OCI-LY7 (cell line): ENCODE measurements at regions not wholly inside any gene's neighbourhood (a gene's known extent, or its start where the extent isn't known, plus 50 kb on each side); places are given as distances from the start of the nearest gene placed in this dataset.

Experiments
- BruUV-seq: library from RNA; stranded (reverse); fragments of 400-500 nt; replicated peaks from 2 replicates; lab custom pipeline; 2021; lab: Mats Ljungman, UMichigan
- CTCF ChIA-PET: fragments of 300-600 bp; sonication (Branson Sonifier 250); formaldehyde crosslinking; loops from one replicate; lab custom pipeline; 2022; ENCODE audit warnings: antibody characterized with exemption; ENCODE audit not compliant: unreplicated experiment; lab: Charles Lee
- POLR2A ChIA-PET: fragments of 300-600 bp; sonication (Branson Sonifier 250); formaldehyde crosslinking; loops from one replicate; lab custom pipeline; 2022; ENCODE audit warnings: antibody characterized with exemption; lab: Charles Lee
- DNase-seq: peaks from one replicate; pipeline ENCODE4 v3.0.0-alpha.2; 2015; ENCODE audit warnings: low spot score
- H2AFZ ChIP-seq: fragments of 200-600 bp; sonication (generic), shearing (Covaris generic); 2 replicates; pipeline ENCODE4 v1.6.1; 2014; ENCODE audit warnings: mild to moderate bottlenecking, antibody characterized with exemption, low read length, moderate library complexity
- H3K27ac ChIP-seq: fragments of 200-600 bp; sonication (generic); 2 replicates; pipeline ENCODE4 v1.5.1; 2014; ENCODE audit warnings: mixed run types, low read depth, mild to moderate bottlenecking, moderate library complexity, low read length, inconsistent platforms; ENCODE audit not compliant: poor library complexity, severe bottlenecking
- H3K36me3 ChIP-seq: fragments of 200-600 bp; sonication (generic); 2 replicates; pipeline ENCODE4 v1.6.1; 2014; ENCODE audit warnings: mild to moderate bottlenecking, antibody characterized with exemption, low read length, moderate library complexity, mixed read lengths; ENCODE audit not compliant: insufficient read depth
- H3K4me1 ChIP-seq: fragments of 200-600 bp; sonication (generic); 2 replicates; pipeline ENCODE4 v1.5.1; 2014; ENCODE audit warnings: mild to moderate bottlenecking, low read length; ENCODE audit not compliant: insufficient read depth, poor library complexity, severe bottlenecking
- H3K4me2 ChIP-seq: fragments of 200-600 bp; sonication (generic); 2 replicates; pipeline ENCODE4 v1.6.1; 2014; ENCODE audit warnings: mild to moderate bottlenecking, low read length
- H3K4me3 ChIP-seq: fragments of 200-600 bp; sonication (generic); 2 replicates; pipeline ENCODE4 v1.5.1; 2014; ENCODE audit warnings: mild to moderate bottlenecking, low read depth, low read length; ENCODE audit not compliant: poor library complexity, severe bottlenecking
- H3K79me2 ChIP-seq: fragments of 200-600 bp; sonication (generic); 2 replicates; pipeline ENCODE4 v1.6.1; 2016; ENCODE audit warnings: low read depth, mild to moderate bottlenecking, low read length, moderate library complexity, mixed read lengths; ENCODE audit not compliant: insufficient read depth
- H3K9me2 ChIP-seq: fragments of 200-600 bp; sonication (generic); 2 replicates; pipeline ENCODE4 v1.6.1; 2016; ENCODE audit warnings: mild to moderate bottlenecking, low read length, mixed read lengths; ENCODE audit not compliant: insufficient read depth
- H3K9me3 ChIP-seq: fragments of 200-600 bp; sonication (generic); 2 replicates; pipeline ENCODE4 v1.6.1; 2014; ENCODE audit warnings: mild to moderate bottlenecking, mixed run types, low read length, mixed read lengths
- H4K20me1 ChIP-seq: fragments of 200-600 bp; sonication (generic); 2 replicates; pipeline ENCODE4 v1.6.1; 2014; ENCODE audit warnings: mild to moderate bottlenecking, antibody characterized with exemption, low read length, moderate library complexity, mixed read lengths; ENCODE audit not compliant: insufficient read depth
- EZH2phosphoT487 ChIP-seq: fragments of 200-600 bp; sonication (generic); IDR thresholded peaks from 2 replicates; pipeline ENCODE4 v1.6.1; 2018; ENCODE audit warnings: low read depth, borderline replicate concordance, mild to moderate bottlenecking, mixed run types, antibody characterized with exemption, low read length, moderate library complexity, mixed read lengths
- intact Hi-C: fragments of 100-400 bp; cut with micrococcal nuclease; formaldehyde crosslinking; loops from one replicate; pipeline ENCODE4 v1.10.0; 2022; ENCODE audit not compliant: unreplicated experiment
- TF ChIP-seq, protein P1 (sequence below): fragments of 200-600 bp; sonication (generic); conservative IDR thresholded peaks from 2 replicates; pipeline ENCODE4 v1.5.1; 2014; ENCODE audit warnings: mild to moderate bottlenecking, antibody characterized with exemption, low read length, moderate library complexity, mixed read lengths

GRCh38 chr11:110766316-110766715 lies 54.1 kb upstream of the ARHGAP20 start:
- Histone ChIP-seq H3K4me3 (no peak overlapping the region), H3K79me2 (no peaks in the 10 kb centered on the region), H3K4me2 (no peak overlapping the region), H3K36me3 (no peaks in the 10 kb centered on the region), H3K9me3 (no peaks in the 10 kb centered on the region), H3K9me2 (no peaks in the 10 kb centered on the region), H3K27ac (no peak overlapping the region), H2AFZ (no peak overlapping the region), H4K20me1 (no peaks in the 10 kb centered on the region), H3K4me1 (no peaks in the 10 kb centered on the region)
- CTCF ChIA-PET = no interaction called here
- intact Hi-C loops = no loop called here
- no TSS peak for BruUV-seq
- no peak for TF ChIP-seq EZH2phosphoT487
- TF ChIP-seq, protein P1, sequence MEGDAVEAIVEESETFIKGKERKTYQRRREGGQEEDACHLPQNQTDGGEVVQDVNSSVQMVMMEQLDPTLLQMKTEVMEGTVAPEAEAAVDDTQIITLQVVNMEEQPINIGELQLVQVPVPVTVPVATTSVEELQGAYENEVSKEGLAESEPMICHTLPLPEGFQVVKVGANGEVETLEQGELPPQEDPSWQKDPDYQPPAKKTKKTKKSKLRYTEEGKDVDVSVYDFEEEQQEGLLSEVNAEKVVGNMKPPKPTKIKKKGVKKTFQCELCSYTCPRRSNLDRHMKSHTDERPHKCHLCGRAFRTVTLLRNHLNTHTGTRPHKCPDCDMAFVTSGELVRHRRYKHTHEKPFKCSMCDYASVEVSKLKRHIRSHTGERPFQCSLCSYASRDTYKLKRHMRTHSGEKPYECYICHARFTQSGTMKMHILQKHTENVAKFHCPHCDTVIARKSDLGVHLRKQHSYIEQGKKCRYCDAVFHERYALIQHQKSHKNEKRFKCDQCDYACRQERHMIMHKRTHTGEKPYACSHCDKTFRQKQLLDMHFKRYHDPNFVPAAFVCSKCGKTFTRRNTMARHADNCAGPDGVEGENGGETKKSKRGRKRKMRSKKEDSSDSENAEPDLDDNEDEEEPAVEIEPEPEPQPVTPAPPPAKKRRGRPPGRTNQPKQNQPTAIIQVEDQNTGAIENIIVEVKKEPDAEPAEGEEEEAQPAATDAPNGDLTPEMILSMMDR = no peak
- no peak for DNase-seq
- POLR2A ChIA-PET = interaction anchor here (0.6 to 1.0 kb wide), 2 partner anchors 77 to 280 kb away, joined by 3 read pairs; no protein-coding TSS in a partner anchor

DNA sequence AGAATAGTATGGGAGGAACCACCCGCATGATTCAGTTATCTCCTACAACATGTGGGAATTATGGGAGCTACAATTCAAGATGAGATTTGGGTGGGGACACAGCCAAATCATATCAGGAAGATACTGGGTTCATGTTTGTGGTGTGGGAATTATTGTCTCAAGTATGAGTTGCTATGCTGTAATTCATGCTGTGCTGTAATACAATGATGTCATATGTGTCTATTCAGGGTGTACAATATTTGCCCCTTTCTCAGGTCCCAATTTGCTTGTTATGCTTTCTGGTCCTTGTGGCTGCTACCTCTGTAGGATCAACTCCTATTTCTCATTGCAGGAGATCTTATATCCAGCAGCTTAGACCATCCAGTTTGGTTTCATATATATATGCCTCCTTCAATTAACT lies 52.2 kb upstream of the ARHGAP20 start:
- no peaks in the 10 kb centered on the region for H3K9me3 ChIP-seq
- no peak overlapping the region for H3K27ac ChIP-seq
- CTCF ChIA-PET = no interaction called here
- no peak for DNase-seq
- no peaks in the 10 kb centered on the region for H4K20me1 ChIP-seq
- H3K4me3 ChIP-seq = no peak overlapping the region
- H2AFZ ChIP-seq = no peak overlapping the region
- H3K9me2 ChIP-seq = no peaks in the 10 kb centered on the region
- intact Hi-C loops = no loop called here
- POLR2A ChIA-PET = interaction anchor here (1.4 kb wide), 1 partner anchor 14 kb away, joined by 3 read pairs; no protein-coding TSS in a partner anchor
- no peak overlapping the region for H3K4me2 ChIP-seq
- no peaks in the 10 kb centered on the region for H3K36me3 ChIP-seq
- BruUV-seq = no TSS peak
- no peaks in the 10 kb centered on the region for H3K79me2 ChIP-seq
- H3K4me1 ChIP-seq = no peaks in the 10 kb centered on the region
- TF ChIP-seq, protein P1 = no peak
- no peak for TF ChIP-seq EZH2phosphoT487

DNA sequence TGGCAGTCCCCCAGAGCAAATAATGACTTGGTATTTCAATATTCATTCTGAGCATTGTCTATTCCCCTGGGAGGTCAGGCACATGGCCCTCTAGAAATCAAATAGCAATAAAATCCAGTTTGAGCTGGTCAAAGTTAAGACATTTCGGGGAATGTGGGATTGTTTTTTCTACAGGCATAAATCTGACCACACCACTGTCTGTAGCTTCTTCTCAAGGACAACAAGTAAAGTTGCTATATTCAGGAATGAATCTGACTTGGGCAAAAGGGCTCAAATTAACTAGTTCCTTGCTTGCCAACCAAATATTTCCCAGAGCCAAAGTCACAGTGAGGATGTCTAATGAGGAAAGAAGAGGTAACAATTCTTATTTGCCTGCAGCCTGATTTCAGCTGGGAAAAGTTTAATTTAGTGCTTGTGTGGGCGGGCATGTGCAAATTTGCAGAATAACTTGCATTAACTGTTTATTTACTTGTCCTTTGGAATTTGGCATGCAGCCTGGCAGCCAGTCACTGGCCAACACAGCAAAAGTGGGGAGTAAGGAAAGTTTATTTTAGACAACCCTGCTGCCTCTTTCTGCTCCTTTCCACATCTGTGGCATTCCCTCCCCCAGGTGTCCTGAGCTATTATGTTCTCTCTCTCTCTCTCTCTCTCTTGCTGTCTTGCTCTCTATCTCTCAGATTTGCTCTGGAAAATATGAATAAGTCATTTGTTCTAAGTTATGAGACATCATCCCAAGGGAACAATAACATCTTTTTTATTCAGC lies 51.2 kb upstream of the ARHGAP20 start:
- Histone ChIP-seq H3K36me3 (no peaks in the 10 kb centered on the region), H3K4me3 (no peak overlapping the region), H3K4me2 (no peak overlapping the region), H4K20me1 (no peaks in the 10 kb centered on the region), H3K79me2 (no peaks in the 10 kb centered on the region), H3K9me3 (no peaks in the 10 kb centered on the region), H3K4me1 (no peaks in the 10 kb centered on the region), H3K27ac (no peak overlapping the region), H3K9me2 (no peaks in the 10 kb centered on the region), H2AFZ (no peak overlapping the region)
- TF ChIP-seq EZH2phosphoT487 = no peak
- TF ChIP-seq, protein P1 = no peak
- POLR2A ChIA-PET = interaction anchor here (0.6 kb wide), 1 partner anchor 352 kb away, joined by 4 read pairs; no protein-coding TSS in a partner anchor
- intact Hi-C loops = no loop called here
- BruUV-seq = no TSS peak
- CTCF ChIA-PET = no interaction called here
- no peak for DNase-seq
